GM18868 (cell line): ENCODE measurements at regions not wholly inside any gene's neighbourhood (a gene's known extent, or its start where the extent isn't known, plus 50 kb on each side); places are given as distances from the start of the nearest gene placed in this dataset.
"Not testable (repeated sequence)": the region's sequence is repeated elsewhere in the genome, so short reads cannot be mapped to it uniquely, and the experiment has no call there.

Experiments
- ATAC-seq: cut with Tn5 transposase; IDR thresholded peaks from one replicate; pipeline ENCODE4 v1.9.1; 2021; ENCODE audit warnings: mild to moderate bottlenecking, moderate library complexity; ENCODE audit not compliant: unreplicated experiment

DNA sequence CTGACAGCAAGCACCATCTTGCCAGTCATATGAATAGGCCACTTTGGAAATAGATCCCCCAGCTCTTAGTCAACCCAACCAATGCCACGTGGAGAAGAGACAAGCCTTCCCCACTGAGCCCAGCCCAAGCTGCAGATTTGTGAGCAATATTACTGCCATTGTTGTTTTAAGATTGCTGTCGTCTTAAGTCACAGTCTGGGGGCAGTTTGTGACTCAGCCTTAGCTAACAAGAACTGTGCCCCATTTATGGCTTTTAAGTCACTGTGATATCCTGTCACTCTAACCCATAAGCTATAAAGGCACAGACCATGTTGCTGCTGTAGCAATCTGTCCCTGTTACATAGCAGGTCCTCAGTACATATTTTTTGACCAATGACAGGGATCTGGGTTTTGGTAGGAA, 464.2 kb downstream of the MED13L start:
- ATAC-seq = no peak

DNA sequence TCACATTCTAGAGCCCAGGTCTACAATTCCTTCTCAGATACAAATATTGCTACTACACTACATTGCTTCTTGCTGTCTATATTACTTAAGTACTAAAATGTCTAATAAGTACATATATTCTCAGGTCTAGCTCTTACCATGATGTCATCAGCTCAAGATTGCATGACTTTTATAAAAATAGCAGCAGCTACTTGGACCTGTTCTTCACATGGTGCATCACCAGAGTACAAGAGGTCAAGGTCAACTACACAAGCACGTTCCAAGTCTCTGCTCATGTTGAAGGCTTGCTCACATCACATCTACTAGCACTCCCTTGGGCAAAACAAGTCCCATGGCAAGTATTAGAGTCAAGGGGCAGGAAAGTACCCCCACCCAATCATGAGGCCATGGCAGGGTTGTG, 465.6 kb downstream of the MED13L start:
- ATAC-seq = no peak

DNA sequence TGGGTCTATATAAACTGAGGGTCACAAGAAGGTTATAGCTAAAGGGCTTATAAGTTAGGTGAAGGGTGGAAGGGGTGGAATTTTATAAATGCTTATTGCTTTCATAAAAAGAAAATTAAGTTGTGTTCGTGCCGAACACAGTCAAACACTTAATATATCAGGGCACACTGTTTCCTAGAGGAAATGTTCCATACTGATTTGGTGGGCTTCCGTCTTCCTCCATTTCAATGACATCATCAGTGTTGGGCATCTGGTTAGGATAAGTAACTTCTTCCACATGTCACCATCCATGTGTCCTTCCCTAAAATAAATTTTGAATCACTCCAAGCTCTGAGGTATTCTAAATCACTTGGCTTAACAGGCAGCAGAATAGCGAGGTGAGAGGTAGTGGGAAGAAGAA, 466.4 kb downstream of the MED13L start:
- ATAC-seq = no peak

DNA sequence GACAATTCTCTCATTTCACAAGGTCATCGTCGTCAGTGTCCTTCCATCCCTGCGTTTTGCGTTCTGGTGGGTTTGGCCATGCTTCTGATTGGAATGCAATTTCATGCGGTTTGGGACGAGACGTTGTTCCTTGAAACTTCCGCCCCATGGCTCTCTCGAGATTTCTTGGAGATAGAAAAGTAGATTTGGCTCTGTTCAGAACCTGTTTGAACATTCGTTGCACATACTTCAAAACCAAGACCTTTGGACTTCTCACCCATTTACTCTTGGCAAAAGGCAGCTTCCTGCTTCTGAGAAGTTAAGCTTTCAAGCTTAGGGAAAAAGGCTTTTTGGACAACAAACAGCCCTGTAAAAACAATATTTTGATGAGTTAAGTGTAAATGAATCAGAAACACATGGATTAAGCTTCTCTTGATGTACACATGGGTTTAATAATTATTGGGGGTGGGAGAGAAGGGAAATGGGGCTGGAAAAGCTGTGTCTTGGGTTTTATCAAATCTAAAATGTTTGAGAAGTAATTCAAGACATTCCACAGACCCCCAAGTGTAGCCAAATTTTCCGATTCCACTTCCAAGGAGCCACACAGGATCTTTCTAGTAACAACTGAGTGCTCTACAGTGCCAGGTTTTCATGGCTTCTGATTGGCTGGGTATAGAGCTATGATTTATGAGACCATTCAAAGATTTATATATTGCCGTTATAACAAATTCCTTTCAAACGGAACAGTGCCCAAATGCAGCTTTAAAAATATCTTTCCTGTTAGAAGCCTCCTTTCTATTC, 467.2 kb downstream of the MED13L start:
- ATAC-seq = no peak

DNA sequence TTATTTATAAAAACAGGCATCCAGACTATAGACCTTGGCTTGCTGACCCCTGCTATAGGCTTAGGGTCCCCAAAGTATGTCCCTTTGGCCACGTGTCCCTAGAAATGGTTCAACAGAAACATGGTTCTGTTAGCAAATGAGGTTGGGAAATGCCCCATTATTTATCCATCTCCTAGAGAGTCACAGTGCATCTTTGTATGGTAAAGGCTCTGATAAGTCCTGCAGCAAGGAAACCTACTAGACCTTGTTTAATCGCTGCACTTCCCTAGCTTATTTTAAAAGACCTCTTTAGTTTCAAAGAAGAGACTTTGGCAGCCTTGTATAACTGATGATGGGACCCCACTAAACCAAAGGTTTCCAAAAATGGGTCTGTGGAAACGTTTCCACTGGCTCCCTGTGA, 471.5 kb downstream of the MED13L start:
- no peak for ATAC-seq

DNA sequence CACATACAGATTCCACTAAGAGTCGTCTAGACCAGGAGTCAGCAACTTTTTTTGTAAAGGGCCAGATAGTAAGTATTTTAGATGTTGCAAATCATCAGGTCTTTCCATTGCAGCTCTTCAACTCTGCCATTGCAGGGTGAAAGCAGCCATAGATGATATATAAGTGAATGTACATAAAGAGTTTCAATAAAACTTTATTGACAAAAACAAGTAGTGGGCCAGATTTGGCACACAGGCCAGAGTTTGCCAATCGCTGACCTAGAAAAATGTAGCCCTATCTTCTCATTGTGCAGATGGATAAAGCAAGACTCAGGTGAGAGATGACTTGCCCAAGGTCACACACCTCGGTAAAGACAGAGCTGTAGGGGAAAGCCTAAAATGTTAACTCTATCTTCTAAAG, 474.7 kb downstream of the MED13L start:
- no peak for ATAC-seq

DNA sequence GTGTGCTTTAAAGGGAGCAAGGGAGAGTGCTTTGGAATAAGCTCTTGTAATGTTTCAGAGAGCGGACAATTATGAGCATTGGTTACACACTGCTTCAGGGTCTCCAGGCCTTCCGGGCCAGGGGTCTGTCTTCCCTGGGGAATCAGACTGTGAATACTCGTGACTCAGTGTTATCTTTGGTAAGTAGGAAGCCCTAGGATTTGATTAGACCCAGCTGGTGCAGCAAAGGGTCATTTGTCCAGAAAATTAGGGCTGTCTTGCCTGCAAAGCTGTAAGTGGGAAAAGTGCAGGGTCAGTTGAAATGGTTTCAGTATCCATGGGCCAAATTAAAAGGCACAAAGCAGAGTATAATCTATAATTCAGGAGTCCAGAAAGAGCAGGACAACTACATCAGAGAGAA, 475.6 kb downstream of the MED13L start:
- ATAC-seq = no peak

DNA sequence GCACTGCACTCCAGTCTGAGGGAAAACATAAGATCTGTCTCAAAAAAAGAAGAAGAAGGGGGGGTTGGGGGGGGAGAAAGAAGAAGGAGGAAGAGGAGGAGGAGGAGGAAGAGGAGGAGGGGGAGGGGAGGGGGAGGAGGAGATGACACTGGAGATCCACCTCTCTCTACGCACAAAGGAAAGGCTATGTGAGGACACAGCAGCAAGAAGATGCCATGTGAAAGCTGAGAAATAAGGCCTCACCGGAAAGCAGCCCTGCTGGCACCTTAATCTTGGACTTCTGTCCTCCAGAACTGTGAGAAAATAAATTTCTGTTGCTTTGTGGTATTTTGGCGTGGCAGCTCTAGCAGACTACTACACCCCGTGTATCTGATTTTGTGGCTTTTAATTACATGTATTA, 477.9 kb downstream of the MED13L start:
- ATAC-seq = no peak

DNA sequence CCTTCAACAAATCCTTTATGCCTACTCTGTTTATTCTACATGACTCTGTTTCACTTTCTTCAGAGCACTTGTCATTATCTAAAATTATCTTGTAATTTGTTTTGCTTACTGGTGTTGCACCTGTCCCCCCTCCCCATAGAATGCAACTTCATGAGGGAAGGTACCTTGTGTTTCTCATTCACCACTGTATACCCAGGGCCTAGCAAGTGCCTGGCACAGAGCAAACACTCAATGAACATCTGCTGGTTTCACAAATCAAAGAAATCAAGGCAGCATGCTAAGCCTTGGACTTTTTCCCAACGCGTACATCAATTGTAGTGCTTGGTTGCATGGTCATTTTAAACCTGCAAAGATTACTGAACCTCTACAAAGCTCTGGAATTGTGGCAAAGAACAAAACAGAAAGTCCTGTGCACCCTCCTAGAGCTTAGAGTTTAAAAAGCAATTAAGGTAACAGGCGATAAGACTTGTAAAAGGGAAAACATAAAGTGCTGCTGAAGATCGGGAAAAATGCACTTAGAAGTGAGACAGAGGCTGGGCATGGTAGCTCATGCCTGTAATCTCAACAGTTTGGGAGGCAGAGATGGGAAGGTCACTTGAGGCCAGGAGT, 479.1 kb downstream of the MED13L start:
- no peak for ATAC-seq

DNA sequence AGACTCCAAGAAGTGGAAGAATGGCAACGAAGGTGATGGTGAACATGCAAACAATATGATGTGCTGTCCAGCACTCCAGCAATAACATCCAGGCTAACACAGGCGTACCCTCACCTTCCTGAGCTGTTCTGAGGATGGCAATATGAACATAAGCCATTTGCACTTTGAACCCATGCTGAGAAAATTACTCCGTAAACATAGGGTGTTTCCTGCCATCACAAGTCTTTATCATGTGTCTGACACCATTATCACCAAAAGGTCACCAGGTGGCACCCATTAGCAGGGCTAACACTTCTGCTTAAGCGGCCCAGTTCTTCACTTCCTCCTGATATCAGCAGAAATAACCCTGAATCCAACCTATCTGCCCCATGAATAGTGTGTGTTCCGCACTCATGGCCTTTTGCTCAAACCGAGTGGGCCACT, 482.8 kb downstream of the MED13L start:
- ATAC-seq = no peak

DNA sequence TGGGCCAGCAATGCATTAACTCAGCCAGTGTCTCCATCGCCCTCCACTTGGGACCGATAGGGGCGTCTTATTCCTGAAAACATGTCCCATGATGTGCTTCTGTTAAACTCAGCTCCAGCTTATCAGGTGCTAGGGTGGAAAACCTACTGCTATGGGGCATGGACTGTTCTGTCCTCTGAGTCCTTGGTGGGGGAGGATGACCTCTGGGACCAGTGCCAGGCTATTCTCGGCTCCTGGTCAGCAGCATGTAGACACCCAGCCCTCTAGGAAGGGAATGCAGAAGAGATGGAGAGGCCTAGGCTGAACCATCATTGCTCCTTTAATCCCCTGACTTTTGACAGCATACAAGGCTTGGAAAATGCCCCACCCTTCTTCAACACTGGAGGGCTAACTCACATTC, 486.2 kb downstream of the MED13L start:
- no peak for ATAC-seq

DNA sequence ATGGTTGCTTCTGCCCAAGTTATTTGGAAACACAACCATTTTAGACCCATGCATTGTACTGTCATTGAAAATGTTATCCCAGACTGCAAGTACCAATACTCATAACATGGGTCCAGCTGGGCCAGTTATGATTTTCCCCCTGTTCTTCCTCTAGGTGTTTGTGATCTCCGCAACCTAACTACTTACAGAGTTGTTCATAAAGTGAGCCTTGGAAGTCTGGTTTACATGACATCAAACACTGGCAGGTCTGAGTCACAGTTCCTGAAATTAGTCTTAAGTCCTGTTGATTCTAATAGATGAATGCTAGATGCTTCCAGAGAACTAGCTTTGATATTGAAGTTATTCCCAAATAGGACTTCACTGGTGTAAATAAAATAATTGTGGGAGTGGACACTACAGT, 487.0 kb downstream of the MED13L start:
- no peak for ATAC-seq

DNA sequence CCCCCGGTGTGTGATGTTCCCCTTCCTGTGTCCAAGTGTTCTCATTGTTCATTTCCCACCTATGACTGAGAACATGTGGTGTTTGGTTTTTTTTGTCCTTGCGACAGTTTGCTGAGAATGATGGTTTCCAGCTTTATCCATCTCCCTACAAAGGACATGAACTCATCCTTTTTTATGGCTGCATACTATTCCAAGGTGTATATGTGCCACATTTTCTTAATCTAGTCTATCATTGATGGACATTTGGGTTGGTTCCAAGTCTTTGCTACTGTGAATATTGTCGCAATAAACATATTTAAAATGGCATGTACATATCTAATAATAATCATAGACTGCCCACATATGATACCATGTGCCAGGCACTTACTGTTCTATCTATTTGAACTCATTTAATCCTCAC, 491.0 kb downstream of the MED13L start:
- not testable (repeated sequence) for ATAC-seq

DNA sequence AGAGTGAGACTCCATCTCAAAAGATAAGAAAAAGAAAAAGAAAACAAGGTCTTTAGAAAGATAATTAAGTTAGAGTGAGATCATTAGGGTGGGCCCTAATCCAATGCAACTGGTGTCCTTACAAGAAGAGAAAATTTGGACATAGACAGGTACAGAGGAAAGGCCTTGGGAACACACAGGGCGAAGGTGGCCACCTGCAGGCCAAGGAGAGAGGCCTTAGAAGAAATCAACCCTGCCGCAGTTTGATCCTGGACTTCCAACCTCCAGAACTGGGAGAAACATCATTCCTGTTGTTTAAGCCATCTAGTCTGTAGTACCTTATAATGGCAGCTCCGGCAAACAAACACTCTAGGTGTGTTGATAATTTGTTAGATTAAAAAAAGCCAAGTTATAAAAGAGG, 491.9 kb downstream of the MED13L start:
- no peak for ATAC-seq

DNA sequence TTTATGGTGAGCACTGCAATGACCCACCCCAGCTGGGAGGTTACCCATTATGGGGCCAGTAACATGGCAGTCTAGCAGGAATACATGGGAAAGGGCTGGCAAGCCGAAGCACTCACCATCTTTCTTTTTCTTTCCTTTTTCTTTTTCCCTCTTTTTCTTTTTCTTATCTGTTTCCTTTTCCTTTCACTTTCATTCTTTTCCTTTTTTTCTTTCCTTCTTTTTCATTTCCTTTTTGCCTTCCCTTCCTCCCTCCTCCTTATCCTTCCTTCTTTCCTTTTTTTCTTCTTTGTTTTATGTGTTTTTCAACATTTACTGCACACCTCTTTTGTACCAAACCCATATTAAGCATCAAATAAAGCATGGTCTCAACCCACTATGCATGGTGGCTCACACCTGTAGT, 501.1 kb downstream of the MED13L start:
- ATAC-seq = no peak

DNA sequence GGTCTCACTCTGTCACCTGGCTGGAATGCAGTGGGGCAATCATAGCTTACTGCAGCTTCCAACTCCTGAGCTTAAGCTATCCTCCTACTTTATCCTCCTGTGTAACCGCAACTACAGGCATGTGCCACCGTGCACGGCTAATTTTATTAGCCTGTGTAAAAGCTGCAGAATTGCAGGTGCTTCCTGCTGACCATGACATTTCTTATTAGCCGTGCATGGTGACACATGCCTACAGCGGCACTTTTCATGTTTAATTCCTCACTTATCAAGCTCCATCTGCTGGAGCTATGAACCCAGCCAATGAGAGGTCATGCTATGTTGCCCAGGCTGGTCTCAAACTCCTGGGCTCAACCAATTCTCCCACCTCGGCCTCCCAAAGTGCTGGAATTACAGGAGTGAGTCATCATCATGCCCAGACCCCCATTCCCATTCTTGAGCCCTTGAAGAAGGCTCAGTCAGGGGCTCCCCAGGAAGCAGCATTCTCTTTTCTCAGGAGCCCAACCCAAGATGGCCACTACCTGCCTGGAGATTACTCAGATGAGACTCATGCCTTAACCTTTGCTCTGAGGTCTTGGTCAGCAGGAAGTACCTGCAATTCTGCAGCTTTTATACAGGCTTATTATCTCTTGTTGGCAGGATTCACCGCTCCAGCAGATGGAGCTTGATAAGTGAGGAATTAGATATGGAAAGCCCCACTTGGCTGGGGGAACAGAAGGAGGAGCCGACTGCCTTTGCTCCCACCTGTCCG, 503.2 kb downstream of the MED13L start:
- no peak for ATAC-seq

DNA sequence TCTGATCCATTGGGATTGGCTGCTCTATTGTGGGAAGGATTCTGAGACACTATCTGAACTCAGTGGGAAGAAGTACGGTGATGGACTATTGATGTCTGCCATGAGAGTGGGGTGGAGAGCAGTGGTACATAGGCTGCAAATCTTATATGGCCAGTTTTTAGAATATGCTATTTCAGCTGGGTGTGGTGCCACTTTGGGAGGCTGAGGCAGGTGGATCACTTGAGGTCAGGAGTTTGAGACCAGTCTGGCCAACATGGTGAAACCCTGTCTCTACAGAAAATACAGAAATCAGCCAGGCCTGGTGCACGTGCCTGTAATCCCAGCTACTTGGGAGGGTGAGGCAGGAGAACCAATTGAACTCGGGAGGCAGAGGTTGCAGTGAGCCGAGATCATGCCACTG, 505.9 kb downstream of the MED13L start:
- no peak for ATAC-seq

DNA sequence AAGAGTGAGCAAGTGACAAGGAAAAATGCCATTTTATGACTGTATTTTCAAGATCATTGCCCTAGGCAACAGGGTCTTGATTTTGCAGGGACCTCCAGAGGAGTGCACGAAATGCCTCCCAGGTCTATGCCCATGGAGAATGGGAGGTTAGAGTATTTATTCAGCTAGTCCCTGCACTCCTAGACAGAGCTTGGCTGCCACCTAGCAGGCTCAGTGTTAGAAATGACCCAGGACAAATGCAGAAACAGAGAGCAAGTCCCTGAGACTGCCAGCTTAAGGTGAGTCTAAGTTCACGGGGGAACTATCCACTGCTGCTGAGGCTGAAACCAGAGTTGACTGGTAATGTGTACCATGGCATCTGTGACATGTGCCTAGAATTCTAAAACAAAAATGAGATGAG, 506.4 kb downstream of the MED13L start:
- no peak for ATAC-seq

DNA sequence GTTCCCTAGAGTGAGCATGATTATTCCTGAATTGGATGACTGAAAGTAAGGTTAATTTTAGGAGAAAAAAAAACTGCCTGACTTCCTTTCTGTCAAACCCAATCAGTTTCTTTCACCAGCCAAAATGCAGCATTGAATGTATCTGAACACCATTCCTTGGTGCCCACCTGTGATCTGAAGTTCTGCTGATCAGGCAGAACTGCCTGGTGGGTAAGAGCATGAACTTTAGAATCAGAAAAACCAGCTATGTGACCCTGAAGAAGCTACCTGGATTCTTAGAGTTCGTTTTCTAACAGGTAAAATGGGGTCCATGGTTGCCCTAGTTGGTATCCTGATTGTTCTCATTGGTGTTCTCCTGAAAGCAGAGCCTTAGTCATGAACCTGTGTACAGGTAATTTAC, 506.9 kb downstream of the MED13L start:
- no peak for ATAC-seq

DNA sequence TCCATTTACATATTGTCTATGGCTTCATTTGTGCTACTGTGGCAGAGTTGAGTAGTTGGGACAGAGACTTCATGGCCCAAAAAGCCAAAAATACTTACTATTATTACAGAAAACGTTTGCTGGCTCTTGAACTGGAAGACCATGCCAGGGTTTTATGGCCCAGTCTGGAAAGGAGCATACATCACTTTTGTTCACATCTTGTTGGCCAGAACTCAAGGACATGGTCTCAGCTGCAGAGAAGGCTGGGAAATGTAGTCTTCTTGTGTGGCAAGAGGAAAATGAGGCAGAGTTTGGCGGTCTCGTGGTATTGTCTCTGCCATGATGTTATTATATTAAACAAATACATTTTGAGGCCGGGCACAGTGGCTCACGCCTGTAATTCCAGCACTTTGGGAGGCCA, 509.6 kb downstream of the MED13L start:
- no peak for ATAC-seq

DNA sequence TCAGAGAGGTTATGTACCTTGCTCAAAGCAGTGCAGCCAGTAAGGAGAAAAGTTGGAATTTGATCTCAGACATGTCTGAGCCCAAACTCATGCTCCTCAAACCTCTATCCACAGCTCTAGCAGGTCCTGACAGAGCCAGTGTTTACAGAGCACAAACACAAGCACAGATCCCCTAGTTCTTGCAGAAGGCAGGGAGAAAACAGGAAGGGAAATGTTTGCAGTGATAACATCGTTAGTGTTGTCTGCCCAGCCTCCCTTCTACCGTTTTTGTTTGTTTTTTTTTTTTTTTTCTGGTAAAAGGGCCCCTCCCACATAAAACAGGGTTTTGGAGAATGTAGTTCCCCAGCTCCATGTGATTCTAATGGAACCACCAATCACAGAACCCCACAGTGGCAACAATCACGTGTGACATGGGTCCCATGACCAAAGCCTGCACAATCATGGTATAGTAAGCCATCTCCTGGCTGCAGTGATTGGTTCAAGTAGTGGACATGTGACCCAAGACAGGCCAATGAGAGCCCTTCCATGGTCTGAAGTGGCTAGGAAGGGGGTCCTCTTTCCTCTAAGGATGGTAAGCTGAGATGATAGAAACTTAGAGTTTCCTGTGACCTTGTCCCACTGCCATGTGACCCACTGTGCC, 513.4 kb downstream of the MED13L start:
- ATAC-seq = no peak

DNA sequence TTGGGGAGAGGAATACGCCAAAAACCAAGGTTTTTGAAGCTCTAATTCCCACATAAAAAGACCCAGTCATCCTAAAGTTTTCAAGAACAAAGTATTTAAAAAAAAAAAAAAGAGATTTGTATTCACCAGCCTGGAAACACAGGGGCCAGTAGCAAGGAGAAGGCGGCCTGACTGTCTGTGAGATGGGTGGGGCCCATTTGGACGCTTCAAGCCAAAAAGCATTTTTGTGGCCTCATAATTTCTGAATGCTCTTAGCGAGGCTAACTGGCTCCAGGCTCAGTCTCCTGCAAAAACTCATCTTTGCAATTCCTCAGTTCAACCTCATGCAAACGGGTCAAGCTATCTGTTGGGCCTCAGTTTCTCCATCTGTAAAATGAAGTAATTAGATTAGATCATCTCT, 514.1 kb downstream of the MED13L start:
- ATAC-seq = no peak
